NOMO-1 treated with dmso at 0.1 percent for 144 hours (cell line): ENCODE measurements at regions not wholly inside any gene's neighbourhood (a gene's known extent, or its start where the extent isn't known, plus 50 kb on each side); places are given as distances from the start of the nearest gene placed in this dataset.
A peak's percentile ranks its signal among the peaks of the same experiment; 100 is the strongest.
"Not testable (repeated sequence)": the region's sequence is repeated elsewhere in the genome, so short reads cannot be mapped to it uniquely, and the experiment has no call there.

Source experiments
- DNase-seq: peaks from one replicate; lab custom pipeline; 2025; ENCODE audit not compliant: unreplicated experiment; lab: John Stamatoyannopoulos, UW

DNA sequence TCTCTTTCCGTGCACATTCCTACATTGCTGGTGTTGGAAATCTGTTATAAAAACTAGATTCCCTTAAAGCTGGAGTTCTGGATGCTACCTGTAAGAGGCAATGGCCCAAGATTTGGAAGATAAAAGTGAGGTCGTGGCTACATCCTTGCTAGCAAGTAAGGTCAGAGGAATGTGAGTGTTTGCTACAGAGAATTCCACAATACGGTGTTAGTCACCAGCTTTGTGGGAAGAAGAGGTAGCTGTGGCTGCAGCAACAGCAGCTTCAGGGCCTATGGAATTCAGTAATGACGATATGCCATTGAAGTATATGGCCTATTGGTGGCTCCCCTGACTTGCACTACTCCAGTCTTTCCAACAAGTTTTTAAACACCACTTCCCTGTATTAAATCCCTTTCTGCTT lies 227.7 kb upstream of the TMEM260 start:
- DNase-seq: no peak

DNA sequence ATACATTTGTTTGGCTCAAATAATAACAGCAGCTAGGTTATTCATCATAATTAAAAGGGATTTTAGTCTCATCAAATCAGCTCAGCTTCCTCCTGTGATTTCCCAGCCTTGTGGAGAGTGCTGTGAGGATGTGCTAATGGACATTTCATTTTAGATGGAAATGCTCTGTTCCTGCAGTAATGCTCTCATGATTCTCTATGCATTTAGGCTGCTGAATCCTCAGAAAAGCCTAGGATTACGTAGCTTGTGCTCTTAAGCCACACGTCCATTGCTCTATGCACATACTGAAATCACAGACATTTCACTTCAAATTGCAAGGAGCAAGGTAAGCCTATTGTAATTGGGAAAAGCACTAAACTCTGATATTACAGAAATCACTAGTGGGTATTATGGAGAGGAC lies 226.6 kb upstream of the TMEM260 start:
- no peak for DNase-seq

DNA sequence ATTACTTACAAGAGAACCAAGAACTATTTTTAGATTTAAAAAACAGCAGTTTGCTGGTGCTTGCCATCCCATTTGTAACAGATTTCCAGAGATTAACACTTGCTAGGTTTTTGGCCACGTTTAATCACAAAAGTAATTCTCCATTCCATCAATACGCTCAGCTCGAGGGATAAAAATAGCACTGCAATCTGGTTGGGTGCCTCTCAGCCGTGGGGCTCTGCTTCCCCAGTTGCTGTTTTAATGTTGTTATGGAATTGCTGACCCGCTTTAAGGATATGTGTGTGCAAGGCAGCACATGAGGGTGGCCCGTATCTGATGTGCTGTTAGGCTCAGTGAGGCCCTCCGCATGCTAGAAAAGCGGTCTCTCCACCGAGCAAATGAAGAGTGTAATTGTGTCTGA lies 222.2 kb upstream of the TMEM260 start:
- no peak for DNase-seq

DNA sequence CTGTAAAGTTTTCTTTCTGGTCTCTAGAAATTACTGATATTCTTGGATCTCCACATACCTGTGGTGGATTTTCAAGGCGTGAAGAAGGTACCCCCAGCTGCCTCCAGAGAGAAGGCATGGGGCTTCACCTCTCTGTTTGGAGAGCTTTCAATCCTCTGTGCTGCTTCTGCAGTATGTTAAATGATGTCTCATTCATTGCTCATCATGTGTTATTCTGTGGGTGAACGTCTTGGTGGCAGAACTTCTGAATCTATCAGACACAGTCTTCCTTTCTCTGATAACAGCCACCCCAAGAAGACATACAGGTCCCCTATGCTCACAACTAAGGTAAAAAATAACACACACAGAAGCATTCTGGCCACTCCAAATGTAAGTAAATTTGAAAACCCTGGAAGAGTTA lies 221.3 kb upstream of the TMEM260 start:
- DNase-seq: no peak

DNA sequence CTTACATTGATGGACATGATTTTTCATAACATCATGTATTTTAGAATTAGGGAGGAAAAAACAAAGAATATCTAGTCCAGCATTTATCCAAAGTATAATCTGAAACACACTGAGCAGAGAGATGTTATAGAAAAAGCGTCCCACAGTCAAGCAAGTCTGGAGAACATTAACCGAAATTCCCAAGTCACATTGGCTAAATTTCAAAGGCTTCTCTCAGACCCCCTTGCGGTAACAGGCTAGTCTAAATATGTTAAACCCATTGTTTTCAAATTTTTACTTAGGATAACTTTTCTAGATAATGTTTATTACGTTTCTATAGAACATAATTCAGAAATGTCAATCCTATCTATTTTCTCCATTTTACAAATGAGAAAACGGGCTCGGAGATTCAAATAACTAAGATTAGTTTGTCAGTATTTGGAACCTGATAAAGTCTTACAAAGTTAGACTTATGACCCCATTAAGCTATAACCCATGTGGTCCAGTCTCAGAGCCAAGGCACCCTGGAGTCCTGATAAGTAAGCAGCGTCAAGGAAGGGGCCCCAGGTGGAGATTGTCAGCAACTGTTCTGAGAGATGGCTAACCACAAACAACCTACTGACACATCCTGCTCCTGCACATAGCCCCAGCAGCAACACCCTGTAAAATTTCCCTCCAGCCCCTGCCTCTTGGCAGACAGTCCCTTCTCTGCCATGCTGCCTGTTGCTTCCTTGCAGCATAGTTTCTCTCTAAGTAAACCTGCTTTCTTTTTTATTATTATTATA lies 220.6 kb upstream of the TMEM260 start:
- DNase-seq: no peak

DNA sequence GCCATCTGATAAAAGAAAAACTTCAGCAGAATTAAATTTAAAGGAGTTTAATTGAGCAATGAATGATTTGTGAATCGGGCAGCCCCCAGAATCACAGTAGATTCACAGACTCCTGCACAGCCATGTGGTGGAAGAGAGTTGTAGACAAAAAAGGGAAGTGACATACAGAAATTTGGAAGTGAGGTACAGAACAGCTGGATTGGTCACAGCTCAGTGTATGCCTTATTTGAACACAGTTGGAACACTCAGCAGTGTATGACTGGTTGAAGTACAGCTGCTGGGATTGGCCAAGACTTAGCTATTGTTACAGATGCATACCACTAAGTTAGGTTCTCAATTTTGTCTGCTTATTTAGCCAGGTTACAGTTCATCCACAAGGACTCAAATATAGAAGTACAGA lies 213.9 kb upstream of the TMEM260 start:
- DNase-seq: not testable (repeated sequence)

DNA sequence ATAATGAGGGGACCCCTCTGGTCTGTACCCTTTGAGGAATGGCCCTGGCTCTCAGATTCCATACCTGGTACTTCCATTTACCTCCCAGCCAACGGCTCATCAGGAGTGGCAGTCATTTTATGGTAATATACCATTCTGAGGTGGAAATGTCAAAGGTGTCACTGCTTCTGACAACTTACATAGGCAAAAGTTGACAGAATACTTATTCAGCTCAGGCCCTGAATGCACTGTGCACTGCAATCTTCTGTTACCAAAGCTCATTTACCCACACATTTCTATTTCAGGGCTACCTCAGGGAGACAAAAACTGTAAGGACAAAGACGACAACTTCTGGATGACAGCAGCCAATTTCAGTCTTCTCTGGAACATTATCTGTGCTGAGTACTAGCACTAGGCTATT lies 212.2 kb upstream of the TMEM260 start:
- no peak for DNase-seq

DNA sequence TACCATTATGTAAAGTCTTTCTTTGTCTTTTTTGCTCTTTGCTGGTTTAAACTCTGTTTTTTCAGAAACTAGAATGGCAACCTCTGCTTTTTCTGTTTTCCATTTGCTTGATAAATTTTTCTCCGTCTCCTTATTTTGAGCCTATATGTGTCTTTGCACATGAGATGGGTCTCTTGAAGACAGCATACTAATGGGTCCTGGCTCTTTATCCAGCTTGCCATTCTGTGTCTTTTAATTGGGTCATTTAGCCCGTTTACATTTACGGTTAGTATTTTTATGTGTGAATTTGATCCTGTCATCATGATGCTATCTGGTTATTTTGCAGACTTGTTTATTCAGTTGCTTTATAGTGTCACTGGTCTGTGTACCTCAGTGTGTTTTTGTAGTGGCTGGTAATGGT lies 207.9 kb upstream of the TMEM260 start:
- no peak for DNase-seq

DNA sequence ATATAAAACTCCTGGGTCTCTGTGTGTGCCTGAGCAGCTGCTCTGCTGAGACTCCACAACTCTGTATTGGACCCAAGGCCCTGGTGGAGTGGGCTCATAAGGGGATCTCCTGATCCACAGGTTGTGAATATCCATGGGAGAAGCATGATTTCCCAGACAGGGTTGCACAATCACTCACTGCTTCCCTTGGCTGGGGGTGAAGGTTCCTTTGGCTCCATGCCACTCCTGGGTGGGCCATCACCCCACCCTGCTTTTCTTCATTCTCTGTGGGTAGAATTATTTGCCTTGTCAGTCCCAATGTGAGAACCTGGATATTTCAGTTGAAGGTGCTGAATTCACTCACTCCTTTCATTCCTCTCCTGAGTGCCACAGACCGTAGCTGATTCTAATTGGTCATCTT lies 205.2 kb upstream of the TMEM260 start:
- DNase-seq: no peak

DNA sequence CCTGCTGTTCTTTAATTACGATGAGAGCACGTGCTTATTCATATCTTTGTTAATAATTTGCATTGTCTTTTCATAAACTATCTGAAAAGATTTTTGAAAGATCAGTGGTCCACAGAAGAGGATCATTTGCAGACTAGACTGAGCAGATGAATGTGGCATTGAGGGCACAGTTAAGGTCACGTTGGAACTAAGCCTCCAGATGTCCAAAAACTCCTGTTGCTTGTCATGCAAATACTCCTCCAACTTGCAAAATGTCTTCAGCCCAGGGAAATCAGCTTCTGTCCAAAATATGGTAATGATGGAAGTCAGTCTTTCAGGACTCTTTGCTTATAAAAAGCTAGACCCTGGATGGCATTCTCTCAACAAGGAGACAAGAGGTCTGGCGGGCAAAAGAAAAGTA lies 201.6 kb upstream of the TMEM260 start:
- DNase-seq: no peak

DNA sequence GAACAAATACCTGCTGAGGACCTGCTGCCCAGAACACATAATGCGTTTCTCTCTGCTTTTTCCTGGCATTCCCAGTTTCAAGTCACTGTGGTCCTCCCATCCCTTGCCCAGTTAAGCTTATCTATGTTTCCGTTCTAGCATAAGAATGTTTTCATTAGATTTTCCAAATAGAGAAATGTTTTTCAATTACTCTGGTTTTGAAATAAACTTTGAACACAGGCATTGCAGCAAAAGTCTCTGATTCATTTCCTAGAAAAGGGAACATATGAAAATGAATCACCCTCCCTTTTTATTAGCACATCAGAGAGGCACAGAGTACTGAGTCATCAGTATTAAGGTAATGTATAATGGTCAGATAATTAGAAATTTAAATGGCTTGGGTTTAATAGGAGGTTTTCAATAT lies 201.1 kb upstream of the TMEM260 start:
- no peak for DNase-seq

DNA sequence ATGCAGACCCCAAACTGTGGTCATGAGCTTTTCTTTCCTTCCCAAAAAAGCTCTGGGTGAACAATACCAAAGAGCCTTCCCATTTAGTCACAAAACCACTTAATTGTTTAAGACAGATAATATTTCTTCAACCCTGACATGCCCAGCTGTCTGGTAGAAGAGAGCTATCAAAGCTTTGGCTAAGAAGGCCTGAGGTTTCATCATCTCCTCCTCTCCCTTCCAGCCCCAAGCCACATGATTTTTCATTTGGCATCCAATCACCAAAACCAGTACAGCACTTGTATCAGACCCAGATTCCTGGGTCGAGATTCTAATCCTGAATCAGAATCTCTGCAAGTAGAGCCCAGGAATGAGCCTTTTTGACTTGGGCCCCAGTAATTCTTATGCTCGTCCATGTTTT lies 199.6 kb upstream of the TMEM260 start:
- no peak for DNase-seq

DNA sequence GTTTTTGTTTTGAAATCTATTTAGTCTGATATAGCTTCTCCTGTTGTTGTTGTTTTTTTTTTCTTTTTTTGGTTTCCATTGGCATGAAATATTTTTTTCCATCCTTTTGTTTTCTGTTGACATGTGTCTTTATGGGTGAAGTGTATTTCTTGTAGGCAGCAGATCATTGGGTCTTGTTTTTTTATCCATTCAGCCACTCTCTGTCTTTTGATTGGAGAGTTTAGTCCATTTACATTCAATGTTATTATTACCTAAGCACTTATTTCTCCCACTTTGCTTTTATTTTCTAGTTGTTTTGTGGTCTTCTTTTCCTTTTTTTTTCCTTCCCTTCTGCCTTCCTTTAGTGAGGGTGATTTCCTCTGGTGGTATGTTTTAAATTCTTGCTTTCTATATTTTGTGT lies 193.6 kb upstream of the TMEM260 start:
- DNase-seq: no peak

DNA sequence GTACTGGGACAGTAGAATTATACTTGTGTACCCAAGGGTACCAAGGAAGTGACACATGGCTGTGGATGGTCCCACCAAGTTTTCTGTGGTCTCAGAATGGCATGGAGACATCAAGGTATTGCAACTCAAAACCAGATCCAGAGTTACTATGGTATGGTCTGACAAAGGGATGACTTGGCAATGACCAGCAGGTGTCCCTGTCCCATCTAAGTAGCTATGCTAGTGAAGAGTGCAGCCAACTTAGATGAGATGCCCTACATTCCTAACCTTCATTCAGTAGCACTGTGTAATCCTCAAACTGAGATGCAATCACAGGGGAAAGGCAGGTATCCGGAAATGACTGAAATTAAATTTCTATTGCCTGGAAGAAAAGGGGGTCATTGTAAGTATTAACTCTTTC lies 188.7 kb upstream of the TMEM260 start:
- no peak for DNase-seq

DNA sequence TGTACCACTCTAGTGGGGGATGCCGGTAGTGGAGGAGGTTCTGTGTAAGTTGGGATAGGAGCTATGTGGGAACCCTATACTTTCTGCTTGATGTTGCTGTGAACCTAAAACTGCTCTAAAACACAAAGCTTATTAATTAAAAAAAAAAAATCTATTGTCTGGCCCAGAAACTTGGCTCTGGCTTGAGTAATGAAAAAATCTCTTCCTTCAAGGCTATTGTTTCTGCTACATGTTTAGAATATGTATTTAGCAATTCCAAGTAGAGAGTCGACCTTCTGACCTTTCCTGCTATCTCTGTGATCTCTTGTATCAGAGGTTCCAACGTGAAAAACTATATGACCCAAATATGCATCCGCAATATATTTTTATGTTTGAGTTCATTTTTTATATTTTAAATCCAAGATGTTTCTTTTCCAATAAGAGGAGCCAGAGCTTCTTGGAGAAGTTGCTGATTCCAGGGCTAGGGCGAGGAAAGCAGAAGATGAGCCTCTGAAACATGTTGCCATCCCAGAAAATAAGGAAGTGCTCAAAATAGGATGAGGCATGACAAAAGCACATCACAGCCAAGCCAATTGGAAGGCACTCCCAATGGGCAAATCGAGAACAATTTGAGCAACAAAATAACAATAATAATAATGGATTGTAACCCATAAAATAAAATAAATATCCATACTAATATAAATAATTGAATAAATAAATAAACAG lies 184.6 kb upstream of the TMEM260 start:
- peak; percentile 4 for DNase-seq

DNA sequence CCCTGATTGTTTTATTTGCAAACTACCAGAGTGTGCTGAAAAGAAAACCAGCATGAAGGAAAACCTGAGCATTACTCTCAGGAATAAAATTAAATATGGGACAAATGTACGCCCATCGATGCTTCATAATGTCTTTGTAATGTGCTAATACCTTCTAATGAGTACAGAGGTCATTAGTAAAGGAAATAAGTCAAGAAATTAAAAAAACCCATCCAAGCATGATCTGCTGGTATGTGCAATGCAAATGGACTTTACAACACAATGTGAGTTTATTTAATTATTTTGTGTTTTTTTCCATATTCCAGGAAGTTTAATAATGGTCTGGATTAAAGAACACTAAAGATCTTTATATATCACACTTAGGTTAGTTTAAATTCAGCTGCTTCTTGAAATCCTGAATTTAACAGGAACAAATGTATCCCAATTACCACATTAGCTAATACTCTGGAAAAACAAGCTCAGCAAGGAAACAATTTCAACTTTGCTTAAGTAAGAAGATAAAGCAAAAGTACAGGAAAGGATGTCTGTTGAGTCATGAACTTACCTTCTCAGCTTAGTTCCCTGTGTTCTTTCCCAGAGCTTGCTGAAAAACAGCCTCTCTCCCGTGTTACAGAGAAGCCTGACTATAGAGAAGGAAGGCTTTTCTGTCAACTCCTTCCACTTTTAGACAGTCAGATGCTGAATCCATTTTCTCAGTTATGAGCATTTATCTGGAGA lies 179.3 kb upstream of the TMEM260 start:
- DNase-seq: no peak

DNA sequence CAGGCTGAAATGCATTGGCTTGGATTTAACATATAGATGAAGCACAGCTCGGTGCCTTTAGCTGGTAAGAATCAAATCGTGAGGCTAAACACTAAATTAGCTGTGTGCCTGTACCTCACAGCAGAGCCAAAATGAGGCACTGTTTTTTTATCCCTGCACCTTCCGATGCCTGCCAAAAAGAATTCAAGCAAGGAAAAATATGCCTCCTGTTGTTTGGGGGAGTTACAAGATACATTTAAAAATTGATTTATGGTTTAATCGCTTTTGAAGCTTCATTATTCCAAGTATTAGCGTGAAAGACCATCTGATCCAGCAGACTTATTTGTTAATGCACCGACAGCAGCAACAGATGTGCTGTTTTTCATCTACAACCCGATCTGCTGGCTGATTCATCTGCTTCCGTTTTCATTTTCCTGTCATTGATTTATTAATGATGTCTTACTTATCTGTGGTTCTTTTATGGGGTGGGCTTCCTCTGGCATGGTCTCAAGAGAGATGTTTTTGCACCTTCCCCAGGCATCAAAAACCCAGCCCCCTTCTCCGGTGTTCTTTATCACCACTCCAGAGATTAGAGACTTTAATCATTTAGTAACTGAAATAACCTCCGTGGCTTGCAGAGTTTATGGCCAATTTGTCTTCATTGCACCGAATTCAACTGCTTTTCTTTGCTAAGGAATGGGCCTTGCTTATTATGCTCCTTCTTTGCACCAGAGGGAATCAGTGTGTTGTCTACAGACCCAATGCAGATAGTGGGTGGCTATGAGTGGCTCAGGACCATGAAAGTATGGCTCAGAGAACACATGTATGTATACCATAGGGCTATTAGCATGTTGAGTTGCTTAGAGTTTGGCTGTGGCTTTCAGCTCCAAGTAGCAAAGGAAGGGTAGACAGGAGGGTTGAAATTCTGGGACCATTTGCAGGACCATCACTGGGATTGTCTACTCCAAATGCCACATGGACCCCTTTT lies 166.8 kb upstream of the TMEM260 start:
- DNase-seq: no peak

DNA sequence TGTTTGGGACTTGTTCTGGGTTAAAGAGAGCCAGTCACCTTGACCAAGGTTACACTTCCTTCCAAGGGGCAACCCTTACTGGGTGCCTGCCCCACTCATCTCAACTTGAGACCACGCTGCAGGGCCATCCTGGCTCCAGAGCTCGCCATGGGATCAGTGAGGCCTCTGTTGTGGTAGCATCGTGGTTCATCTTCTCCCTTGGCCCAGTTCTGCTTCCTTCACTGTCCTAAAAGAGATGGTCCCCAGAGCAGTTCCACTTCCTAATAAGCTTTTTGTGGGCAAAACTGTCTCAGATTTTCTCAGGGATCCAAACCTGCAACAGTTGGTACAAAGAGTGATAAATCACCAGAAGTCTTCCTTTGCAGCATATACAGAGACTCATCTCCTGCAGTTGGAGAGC lies 165.9 kb upstream of the TMEM260 start:
- DNase-seq: no peak

DNA sequence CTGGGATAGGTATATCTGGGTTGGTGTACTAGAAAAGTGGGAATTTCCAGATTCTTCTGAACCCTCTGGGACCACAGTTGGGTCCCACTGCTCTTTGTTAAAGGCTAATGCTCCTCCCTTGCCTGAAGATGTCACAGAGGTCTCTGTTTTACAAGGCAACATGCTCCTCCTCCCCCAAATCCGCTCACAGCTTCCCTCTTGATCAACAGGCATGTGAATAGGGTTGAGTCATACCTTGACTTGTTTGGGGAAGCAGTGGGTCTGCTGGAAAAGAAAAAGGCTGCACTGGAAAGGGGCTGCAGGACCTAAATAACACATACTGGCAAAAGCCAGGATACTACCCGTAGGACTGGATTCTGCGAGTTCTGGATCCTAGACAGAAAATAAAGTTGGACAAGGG lies 165.4 kb upstream of the TMEM260 start:
- no peak for DNase-seq

DNA sequence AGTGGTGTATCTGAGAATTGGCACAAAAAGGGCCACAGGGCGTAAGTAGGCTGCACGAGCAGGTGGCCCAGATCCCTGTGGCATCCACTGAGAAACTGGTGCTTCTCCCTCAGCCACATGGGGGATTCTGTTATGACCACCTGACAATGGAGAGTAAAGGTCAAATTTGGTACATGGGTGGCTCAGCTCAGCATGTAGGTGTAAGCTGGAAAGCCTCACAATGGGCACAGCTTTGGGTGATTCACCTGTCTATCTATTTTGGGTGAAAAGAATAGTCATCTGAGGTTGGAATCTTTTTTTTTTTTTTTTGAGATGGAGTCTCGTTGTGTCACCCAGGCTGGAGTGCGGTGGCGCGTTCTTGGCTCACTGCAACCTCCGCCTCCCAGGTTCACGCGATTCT lies 163.4 kb upstream of the TMEM260 start:
- no peak for DNase-seq

DNA sequence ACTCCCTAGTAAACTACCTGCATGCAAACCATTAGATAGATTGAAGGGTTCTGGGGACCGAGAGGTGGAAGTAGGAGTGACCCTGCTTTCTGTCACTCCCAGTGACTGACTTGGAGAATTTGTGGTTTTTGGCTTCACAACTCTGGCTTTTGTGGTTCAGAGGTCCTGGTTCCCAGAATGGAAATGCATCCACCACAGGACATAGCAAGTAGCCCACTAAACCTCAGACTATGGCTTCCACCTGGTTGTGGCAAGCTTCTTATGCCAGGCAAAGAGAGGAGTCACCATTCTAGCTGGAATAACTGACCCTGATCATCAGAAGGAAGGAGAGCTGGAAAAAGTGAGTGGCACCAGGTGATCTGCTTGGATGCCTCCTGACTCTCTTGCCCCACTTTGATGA lies 162.4 kb upstream of the TMEM260 start:
- DNase-seq: no peak
